Activated CD8-positive, alpha-beta T cell treated with anti-CD3 and anti-CD28 coated beads for 36 hours (primary cell): ENCODE measurements at regions not wholly inside any gene's neighbourhood (a gene's known extent, or its start where the extent isn't known, plus 50 kb on each side); places are given as distances from the start of the nearest gene placed in this dataset.

ENCODE experiments used
- ATAC-seq: fragments of 200-7000 bp; cut with Tn5 transposase; one replicate; pipeline ENCODE4 v1.10.0; 2021; ENCODE audit warnings: mild to moderate bottlenecking, moderate library complexity
- CTCF ChIA-PET: fragments of 350-600 bp; sonication (Branson Sonifier 250); formaldehyde crosslinking; loops from one replicate; lab custom pipeline; 2021; ENCODE audit warnings: antibody characterized with exemption; lab: Charles Lee
- POLR2A ChIA-PET: fragments of 350-600 bp; sonication (Branson Sonifier 250); formaldehyde crosslinking; loops from one replicate; lab custom pipeline; 2021; ENCODE audit warnings: antibody characterized with exemption; lab: Charles Lee
- DNase-seq: peaks from one replicate; pipeline ENCODE4 v3.0.0-alpha.2; 2020
- H3K27ac Mint-ChIP-seq: one replicate; pipeline ENCODE4 v1.8.0; 2021; ENCODE audit warnings: mild to moderate bottlenecking, mixed read lengths
- H3K27me3 Mint-ChIP-seq: one replicate; pipeline ENCODE4 v1.8.0; 2021; ENCODE audit warnings: mixed read lengths
- H3K36me3 Mint-ChIP-seq: one replicate; pipeline ENCODE4 v1.8.0; 2021; ENCODE audit warnings: low read depth, mixed read lengths
- H3K4me1 Mint-ChIP-seq: one replicate; pipeline ENCODE4 v1.8.0; 2021; ENCODE audit warnings: low read depth, mixed read lengths
- H3K4me3 Mint-ChIP-seq: one replicate; pipeline ENCODE4 v1.8.0; 2021; ENCODE audit warnings: mild to moderate bottlenecking, moderate library complexity, mixed read lengths
- H3K9me3 Mint-ChIP-seq: one replicate; pipeline ENCODE4 v1.8.0; 2021; ENCODE audit warnings: mixed read lengths
- intact Hi-C: fragments of 100-400 bp; cut with micrococcal nuclease; formaldehyde crosslinking; loops from one replicate; pipeline ENCODE4 v1.10.0; 2022
- TF ChIP-seq, protein P1 (sequence below): fragments of 200-600 bp; IDR thresholded peaks from one replicate; pipeline ENCODE4 v1.8.0; 2022; ENCODE audit warnings: antibody characterized with exemption, mild to moderate bottlenecking

DNA sequence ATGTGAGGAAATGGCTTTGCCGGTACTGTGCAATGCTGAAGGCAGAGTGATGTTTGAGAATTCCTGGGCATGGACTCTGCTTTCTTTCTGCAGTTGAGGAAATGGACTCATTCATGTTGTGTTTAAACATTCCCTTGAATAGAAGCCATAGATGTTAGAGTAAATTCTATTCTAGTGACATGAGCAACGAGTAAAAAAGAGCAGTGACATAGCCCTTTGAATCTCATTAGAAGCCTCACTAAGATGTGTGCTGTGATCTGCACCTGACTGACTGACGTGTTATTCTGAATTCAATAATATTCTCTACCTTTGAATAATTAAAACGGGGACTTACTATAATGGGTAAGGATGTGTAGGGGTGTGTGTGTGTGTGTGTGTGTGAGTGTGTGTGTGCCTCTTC is 113.7 kb upstream of the KLF4 start:
- DNase-seq (no peak), ATAC-seq (no peak)
- no peaks in the 10 kb centered on the region for H3K9me3 Mint-ChIP-seq
- no peak overlapping the region for H3K4me3 Mint-ChIP-seq
- TF ChIP-seq, protein P1, sequence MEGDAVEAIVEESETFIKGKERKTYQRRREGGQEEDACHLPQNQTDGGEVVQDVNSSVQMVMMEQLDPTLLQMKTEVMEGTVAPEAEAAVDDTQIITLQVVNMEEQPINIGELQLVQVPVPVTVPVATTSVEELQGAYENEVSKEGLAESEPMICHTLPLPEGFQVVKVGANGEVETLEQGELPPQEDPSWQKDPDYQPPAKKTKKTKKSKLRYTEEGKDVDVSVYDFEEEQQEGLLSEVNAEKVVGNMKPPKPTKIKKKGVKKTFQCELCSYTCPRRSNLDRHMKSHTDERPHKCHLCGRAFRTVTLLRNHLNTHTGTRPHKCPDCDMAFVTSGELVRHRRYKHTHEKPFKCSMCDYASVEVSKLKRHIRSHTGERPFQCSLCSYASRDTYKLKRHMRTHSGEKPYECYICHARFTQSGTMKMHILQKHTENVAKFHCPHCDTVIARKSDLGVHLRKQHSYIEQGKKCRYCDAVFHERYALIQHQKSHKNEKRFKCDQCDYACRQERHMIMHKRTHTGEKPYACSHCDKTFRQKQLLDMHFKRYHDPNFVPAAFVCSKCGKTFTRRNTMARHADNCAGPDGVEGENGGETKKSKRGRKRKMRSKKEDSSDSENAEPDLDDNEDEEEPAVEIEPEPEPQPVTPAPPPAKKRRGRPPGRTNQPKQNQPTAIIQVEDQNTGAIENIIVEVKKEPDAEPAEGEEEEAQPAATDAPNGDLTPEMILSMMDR: no peak
- no peaks in the 10 kb centered on the region for H3K27me3 Mint-ChIP-seq
- H3K4me1 Mint-ChIP-seq: no peaks in the 10 kb centered on the region
- intact Hi-C loops: no loop called here
- ChIA-PET CTCF (no interaction called here), POLR2A (no interaction called here)
- H3K36me3 Mint-ChIP-seq: no peaks in the 10 kb centered on the region
- H3K27ac Mint-ChIP-seq: no peak overlapping the region

GRCh38 chr9:107600060-107600573 is 110.5 kb upstream of the KLF4 start:
- no peaks in the 10 kb centered on the region for H3K9me3 Mint-ChIP-seq
- no peak overlapping the region for H3K27ac Mint-ChIP-seq
- ChIA-PET CTCF (no interaction called here), POLR2A (no interaction called here)
- H3K4me3 Mint-ChIP-seq: no peak overlapping the region
- ATAC-seq (no peak), DNase-seq (no peak)
- H3K4me1 Mint-ChIP-seq: no peaks in the 10 kb centered on the region
- H3K27me3 Mint-ChIP-seq: no peaks in the 10 kb centered on the region
- TF ChIP-seq, protein P1: no peak
- H3K36me3 Mint-ChIP-seq: no peaks in the 10 kb centered on the region
- intact Hi-C loops: no loop called here

DNA sequence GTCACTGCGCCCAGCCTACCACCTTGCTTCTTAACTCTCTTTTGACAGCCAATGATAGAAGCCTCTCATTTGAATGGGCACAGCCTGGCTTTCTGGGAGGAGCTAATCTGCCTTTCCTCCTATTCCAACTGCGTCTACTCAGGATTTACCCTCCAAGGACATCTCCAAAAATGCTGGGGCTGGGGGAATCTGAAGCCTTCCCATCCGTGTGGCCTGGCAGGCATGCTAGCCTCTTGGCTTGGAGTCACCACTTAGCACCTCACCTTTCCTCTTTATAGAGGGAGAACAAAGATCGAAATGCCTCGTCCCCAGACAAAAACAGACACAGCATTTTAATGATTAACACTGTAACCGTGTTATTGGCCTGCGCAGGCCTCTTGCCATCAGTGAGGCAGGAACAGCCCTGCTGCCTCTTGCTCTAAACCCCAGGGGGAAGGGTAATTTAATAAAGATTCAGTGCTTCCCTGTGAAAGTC is 108.2 kb upstream of the KLF4 start:
- Mint-ChIP-seq H3K4me3 (no peak overlapping the region), H3K9me3 (no peaks in the 10 kb centered on the region), H3K36me3 (no peaks in the 10 kb centered on the region), H3K27ac (no peak overlapping the region), H3K4me1 (no peaks in the 10 kb centered on the region), H3K27me3 (no peaks in the 10 kb centered on the region)
- no peak for DNase-seq
- POLR2A ChIA-PET: no interaction called here
- CTCF ChIA-PET: no interaction called here
- ATAC-seq: no peak
- intact Hi-C loops: no loop called here
- TF ChIP-seq, protein P1: no peak

DNA sequence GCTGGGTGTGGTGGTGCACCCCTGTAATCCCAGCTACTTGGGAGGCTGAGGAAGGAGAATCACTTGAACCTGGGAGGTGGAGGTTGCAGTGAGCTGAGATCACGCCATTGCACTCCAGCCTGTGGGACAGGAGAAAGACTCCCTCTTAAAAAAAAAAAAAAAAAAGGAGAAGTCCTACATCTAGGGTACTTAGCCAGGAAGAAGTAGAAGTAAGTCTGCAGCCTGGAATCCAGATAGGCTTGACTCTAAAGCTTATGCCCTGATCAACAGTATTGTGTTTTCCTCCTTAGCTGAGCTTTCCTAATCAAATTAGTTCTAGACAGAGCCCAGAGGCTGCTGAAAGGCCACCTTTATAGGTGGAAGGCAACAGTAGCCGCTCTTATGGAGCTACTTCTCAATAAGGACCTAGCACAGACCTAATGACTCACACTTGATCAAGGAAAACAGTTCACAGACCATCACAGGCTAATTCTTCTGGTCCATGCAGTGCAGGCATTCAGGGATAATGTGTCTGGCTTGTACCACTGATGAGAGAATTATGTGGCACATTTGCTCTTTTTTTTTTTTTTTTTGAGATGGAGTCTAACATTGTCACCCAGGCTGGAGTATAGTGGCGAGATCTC is 105.5 kb upstream of the KLF4 start:
- CTCF ChIA-PET: no interaction called here
- intact Hi-C loops: no loop called here
- H3K4me1 Mint-ChIP-seq: no peaks in the 10 kb centered on the region
- H3K4me3 Mint-ChIP-seq: no peak overlapping the region
- no peaks in the 10 kb centered on the region for H3K36me3 Mint-ChIP-seq
- no peak for ATAC-seq
- no peaks in the 10 kb centered on the region for H3K9me3 Mint-ChIP-seq
- TF ChIP-seq, protein P1: no peak
- POLR2A ChIA-PET: no interaction called here
- H3K27ac Mint-ChIP-seq: no peak overlapping the region
- no peak for DNase-seq
- no peaks in the 10 kb centered on the region for H3K27me3 Mint-ChIP-seq

DNA sequence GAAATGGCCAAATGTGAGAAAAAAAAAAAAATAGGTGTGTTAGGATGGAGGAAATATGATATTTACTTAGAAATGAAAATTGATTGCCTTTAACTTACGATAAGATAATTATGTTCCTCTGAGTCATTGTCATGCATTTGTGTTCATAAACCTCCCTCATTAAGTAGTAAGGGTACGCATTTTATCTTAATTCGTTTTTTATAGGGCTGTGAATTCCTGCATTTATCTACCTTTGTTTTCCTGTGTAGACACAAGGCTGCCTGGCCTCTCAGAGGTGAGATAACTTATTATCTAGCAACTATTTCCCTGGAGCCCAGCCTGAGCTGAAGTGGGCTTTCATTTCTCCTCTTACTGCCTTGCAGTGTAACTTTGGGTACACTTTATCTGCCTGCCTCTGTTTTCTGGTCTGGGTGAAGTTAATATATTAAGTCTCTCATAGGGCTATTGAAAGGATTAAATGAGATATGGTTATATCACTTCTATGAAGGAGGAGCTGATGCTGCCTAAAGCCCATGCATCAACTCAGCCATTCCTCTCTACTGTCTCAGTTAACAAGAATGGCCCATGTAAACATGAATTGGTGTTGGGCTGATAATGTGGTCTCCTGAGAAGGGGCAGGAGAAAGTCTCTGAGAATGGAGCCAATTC is 103.8 kb upstream of the KLF4 start:
- POLR2A ChIA-PET: no interaction called here
- no peaks in the 10 kb centered on the region for H3K27me3 Mint-ChIP-seq
- TF ChIP-seq, protein P1: no peak
- no peaks in the 10 kb centered on the region for H3K36me3 Mint-ChIP-seq
- H3K4me1 Mint-ChIP-seq: no peaks in the 10 kb centered on the region
- no peak overlapping the region for H3K27ac Mint-ChIP-seq
- CTCF ChIA-PET: no interaction called here
- DNase-seq (no peak), ATAC-seq (no peak)
- intact Hi-C loops: no loop called here
- H3K4me3 Mint-ChIP-seq: no peak overlapping the region
- no peaks in the 10 kb centered on the region for H3K9me3 Mint-ChIP-seq
